ENCODE measurements at regions not wholly inside any gene's neighbourhood (a gene's known extent, or its start where the extent isn't known, plus 50 kb on each side); places are given as distances from the start of the nearest gene placed in this dataset.

DNA sequence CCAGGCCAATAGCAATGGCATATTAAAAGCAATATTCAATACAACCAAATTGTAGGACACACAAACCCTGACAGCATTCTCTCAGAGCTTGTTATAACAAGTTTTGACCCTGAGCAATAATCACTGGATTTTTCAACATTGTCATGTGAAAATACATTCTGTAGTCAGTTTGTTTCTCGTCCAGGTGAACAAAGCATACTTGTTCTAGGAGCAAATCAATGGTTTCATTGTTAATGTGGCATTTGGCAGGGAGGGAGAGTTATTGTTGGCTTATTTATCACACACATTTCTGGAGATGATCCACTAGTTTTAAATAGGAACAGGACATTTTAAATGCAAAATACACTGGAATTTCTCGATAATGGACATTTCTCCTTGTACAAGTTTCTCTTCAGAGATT lies 69.9 kb upstream of the L3MBTL4 start:
- TF ChIP-seq EP300 (IDR thresholded peaks at IDR 0.05; ENCODE audit: borderline replicate concordance) (no peak), FOXM1 (IDR thresholded peaks at IDR 0.05; ENCODE audit: borderline replicate concordance, low read depth) (no peak), CEBPB (IDR thresholded peaks at IDR 0.05) (no peak), NFIC (IDR thresholded peaks at IDR 0.05) (no peak), RAD21 (IDR thresholded peaks at IDR 0.05; ENCODE audit: low read depth) (no peak), ZBTB7A (IDR thresholded peaks at IDR 0.05; ENCODE audit: low read depth) (no peak), TCF12 (IDR thresholded peaks at IDR 0.05; ENCODE audit: low read depth) (no peak), TAF1 (IDR thresholded peaks at IDR 0.05; ENCODE audit: low read depth) (no peak), YY1 (IDR thresholded peaks at IDR 0.05; ENCODE audit: low read depth) (no peak), TEAD4 (IDR thresholded peaks at IDR 0.05) (no peak), CREB1 (IDR thresholded peaks at IDR 0.05; ENCODE audit: low read depth) (no peak), EGR1 (IDR thresholded peaks at IDR 0.05) (no peak)
- TF ChIP-seq, protein P1, sequence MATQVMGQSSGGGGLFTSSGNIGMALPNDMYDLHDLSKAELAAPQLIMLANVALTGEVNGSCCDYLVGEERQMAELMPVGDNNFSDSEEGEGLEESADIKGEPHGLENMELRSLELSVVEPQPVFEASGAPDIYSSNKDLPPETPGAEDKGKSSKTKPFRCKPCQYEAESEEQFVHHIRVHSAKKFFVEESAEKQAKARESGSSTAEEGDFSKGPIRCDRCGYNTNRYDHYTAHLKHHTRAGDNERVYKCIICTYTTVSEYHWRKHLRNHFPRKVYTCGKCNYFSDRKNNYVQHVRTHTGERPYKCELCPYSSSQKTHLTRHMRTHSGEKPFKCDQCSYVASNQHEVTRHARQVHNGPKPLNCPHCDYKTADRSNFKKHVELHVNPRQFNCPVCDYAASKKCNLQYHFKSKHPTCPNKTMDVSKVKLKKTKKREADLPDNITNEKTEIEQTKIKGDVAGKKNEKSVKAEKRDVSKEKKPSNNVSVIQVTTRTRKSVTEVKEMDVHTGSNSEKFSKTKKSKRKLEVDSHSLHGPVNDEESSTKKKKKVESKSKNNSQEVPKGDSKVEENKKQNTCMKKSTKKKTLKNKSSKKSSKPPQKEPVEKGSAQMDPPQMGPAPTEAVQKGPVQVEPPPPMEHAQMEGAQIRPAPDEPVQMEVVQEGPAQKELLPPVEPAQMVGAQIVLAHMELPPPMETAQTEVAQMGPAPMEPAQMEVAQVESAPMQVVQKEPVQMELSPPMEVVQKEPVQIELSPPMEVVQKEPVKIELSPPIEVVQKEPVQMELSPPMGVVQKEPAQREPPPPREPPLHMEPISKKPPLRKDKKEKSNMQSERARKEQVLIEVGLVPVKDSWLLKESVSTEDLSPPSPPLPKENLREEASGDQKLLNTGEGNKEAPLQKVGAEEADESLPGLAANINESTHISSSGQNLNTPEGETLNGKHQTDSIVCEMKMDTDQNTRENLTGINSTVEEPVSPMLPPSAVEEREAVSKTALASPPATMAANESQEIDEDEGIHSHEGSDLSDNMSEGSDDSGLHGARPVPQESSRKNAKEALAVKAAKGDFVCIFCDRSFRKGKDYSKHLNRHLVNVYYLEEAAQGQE (IDR thresholded peaks at IDR 0.05; ENCODE audit: low read depth) = no peak
- TF ChIP-seq, protein P2, sequence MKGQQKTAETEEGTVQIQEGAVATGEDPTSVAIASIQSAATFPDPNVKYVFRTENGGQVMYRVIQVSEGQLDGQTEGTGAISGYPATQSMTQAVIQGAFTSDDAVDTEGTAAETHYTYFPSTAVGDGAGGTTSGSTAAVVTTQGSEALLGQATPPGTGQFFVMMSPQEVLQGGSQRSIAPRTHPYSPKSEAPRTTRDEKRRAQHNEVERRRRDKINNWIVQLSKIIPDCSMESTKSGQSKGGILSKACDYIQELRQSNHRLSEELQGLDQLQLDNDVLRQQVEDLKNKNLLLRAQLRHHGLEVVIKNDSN (IDR thresholded peaks at IDR 0.05) = no peak
- TF ChIP-seq, protein P3, sequence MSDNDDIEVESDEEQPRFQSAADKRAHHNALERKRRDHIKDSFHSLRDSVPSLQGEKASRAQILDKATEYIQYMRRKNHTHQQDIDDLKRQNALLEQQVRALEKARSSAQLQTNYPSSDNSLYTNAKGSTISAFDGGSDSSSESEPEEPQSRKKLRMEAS (IDR thresholded peaks at IDR 0.05) = no peak

DNA sequence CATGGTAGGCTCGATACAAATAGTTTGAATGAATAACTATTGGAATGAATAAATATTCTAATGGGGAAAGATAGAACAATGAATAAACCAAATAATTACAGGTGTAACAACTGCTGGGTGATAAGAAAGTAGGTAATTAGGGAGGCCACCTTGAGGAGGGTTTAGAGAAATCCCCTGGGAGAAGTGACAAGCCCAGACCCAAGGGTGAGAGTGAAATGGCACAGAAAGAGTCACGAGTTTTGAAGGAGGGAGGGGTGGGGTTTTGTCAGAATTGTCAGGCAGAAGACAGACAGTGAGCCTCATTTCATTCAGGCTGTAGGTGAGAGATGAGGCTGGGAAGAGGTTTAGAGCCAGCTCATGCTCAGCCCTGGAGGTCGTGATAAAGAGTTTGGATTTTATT lies 71.6 kb upstream of the L3MBTL4 start:
- TF ChIP-seq NFIC (IDR thresholded peaks at IDR 0.05) = no peak
- no peak for TF ChIP-seq RAD21 (IDR thresholded peaks at IDR 0.05; ENCODE audit: low read depth)
- no peak for TF ChIP-seq ZBTB7A (IDR thresholded peaks at IDR 0.05; ENCODE audit: low read depth)
- TF ChIP-seq, protein P2 (IDR thresholded peaks at IDR 0.05) = no peak
- no peak for TF ChIP-seq FOXM1 (IDR thresholded peaks at IDR 0.05; ENCODE audit: borderline replicate concordance, low read depth)
- TF ChIP-seq CEBPB (IDR thresholded peaks at IDR 0.05) = no peak
- TF ChIP-seq EP300 (IDR thresholded peaks at IDR 0.05; ENCODE audit: borderline replicate concordance) = no peak
- TF ChIP-seq, protein P3 (IDR thresholded peaks at IDR 0.05) = no peak
- TF ChIP-seq EGR1 (IDR thresholded peaks at IDR 0.05) = no peak

DNA sequence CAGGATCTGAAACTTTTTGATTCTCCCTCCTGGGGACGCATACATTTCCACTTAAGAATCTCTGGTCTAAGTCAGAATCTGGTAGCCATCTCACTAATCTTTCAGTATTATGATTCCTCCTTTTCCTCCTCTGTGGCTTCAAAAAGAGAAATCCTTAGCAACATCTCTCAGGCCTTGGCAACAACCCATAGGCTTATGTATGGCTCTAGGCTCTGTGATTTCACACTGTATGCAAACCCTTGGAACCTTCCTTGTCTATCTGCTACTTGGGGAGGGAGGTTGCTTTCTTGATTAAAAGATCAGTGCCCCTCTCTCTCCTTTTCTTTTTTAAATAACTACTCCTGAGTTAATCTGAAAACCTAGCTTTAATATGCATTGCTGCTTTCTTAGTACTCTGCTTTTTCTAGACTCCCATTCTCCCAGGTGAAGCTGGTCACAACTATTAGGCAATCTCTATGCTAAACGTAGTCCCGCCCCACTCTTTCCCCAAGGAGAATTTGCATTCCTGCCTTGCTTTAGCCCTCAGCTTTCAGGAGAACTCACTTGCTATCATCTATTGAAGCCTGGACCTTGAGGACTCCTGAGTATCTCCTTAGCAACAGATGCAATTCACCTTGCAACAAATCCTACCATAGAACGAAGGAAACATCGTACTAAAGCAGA lies 72.2 kb upstream of the L3MBTL4 start:
- no peak for TF ChIP-seq YY1 (IDR thresholded peaks at IDR 0.05; ENCODE audit: low read depth)

DNA sequence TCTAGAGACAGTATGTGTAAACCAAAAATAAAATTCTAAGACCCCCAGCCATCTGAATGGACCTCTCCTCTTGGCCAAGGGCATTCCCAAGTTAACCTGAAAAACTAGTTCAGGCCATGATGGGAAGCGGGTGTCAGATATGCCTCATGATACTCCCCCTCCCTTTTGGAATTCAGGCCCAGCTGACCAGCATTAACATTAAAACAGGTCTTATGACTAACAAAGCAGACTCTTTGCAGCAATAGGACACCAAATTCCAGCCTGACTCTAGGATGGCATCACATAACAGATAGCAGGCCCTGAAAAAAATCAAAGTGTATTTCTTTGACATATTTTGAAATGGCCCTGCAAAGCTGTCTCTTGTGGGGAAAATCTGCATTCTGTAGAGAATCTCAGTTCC lies 73.3 kb upstream of the L3MBTL4 start:
- TF ChIP-seq CREB1 (IDR thresholded peaks at IDR 0.05; ENCODE audit: low read depth) (no peak), CEBPB (IDR thresholded peaks at IDR 0.05) (no peak), TAF1 (IDR thresholded peaks at IDR 0.05; ENCODE audit: low read depth) (no peak), TCF12 (IDR thresholded peaks at IDR 0.05; ENCODE audit: low read depth) (no peak), RAD21 (IDR thresholded peaks at IDR 0.05; ENCODE audit: low read depth) (no peak), ZBTB7A (IDR thresholded peaks at IDR 0.05; ENCODE audit: low read depth) (no peak), TEAD4 (IDR thresholded peaks at IDR 0.05) (no peak), EP300 (IDR thresholded peaks at IDR 0.05; ENCODE audit: borderline replicate concordance) (no peak)
- TF ChIP-seq, protein P3 (IDR thresholded peaks at IDR 0.05) = no peak

DNA sequence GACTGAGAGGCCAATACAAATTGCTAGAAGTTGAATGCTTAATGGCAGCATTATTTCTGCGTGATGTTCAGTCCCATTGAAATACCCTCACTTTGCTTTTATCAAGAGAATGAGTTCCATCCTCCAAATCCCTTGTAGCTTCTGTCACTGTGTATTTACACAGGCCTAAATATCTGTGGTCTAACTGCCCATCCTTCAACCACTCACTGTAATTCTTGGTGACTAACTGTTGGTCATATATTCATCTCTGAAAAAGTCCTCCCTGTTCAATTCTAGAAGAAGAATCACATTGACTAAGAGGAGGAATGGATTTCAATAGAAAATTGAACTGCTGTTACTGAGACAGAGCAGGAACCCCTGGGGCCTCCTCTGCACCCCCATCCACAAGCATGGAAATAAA lies 74.2 kb upstream of the L3MBTL4 start:
- TF ChIP-seq FOXM1 (IDR thresholded peaks at IDR 0.05; ENCODE audit: borderline replicate concordance, low read depth) = no peak
- TF ChIP-seq, protein P3 (IDR thresholded peaks at IDR 0.05) = no peak
- TF ChIP-seq NFIC (IDR thresholded peaks at IDR 0.05) = no peak
- no peak for TF ChIP-seq ZBTB7A (IDR thresholded peaks at IDR 0.05; ENCODE audit: low read depth)
- no peak for TF ChIP-seq EGR1 (IDR thresholded peaks at IDR 0.05)
- TF ChIP-seq TEAD4 (IDR thresholded peaks at IDR 0.05) = no peak
- TF ChIP-seq, protein P2 (IDR thresholded peaks at IDR 0.05) = no peak
- no peak for TF ChIP-seq YY1 (IDR thresholded peaks at IDR 0.05; ENCODE audit: low read depth)
- no peak for TF ChIP-seq CREB1 (IDR thresholded peaks at IDR 0.05; ENCODE audit: low read depth)
- TF ChIP-seq TAF1 (IDR thresholded peaks at IDR 0.05; ENCODE audit: low read depth) = no peak
- no peak for TF ChIP-seq EP300 (IDR thresholded peaks at IDR 0.05; ENCODE audit: borderline replicate concordance)
- TF ChIP-seq, protein P1 (IDR thresholded peaks at IDR 0.05; ENCODE audit: low read depth) = no peak
- no peak for TF ChIP-seq CEBPB (IDR thresholded peaks at IDR 0.05)
- no peak for TF ChIP-seq TCF12 (IDR thresholded peaks at IDR 0.05; ENCODE audit: low read depth)

All from Ishikawa (cell line).